HEK293 (cell line): ENCODE measurements at regions not wholly inside any gene's neighbourhood (a gene's known extent, or its start where the extent isn't known, plus 50 kb on each side); places are given as distances from the start of the nearest gene placed in this dataset.

Source experiments
- KLF1 ChIP-seq: fragments of 450-650 bp; formaldehyde crosslinking; IDR thresholded peaks from 2 replicates; pipeline ENCODE4 v1.5.1; 2016; ENCODE audit warnings: missing biosample characterization, missing genetic modification characterization
- MYNN ChIP-seq: fragments of 450-650 bp; formaldehyde crosslinking; IDR thresholded peaks from 2 replicates; pipeline ENCODE4 v1.5.1; 2016; ENCODE audit warnings: missing biosample characterization, missing genetic modification characterization, borderline replicate concordance
- ZBTB1 ChIP-seq: fragments of 450-650 bp; formaldehyde crosslinking; IDR thresholded peaks from 2 replicates; pipeline ENCODE4 v1.5.1; 2016; ENCODE audit warnings: missing biosample characterization, missing genetic modification characterization
- ZBTB7A ChIP-seq: fragments of 450-650 bp; formaldehyde crosslinking; IDR thresholded peaks from 2 replicates; pipeline ENCODE4 v1.5.1; 2016; ENCODE audit warnings: low read depth, missing biosample characterization, missing genetic modification characterization
- ZBTB8A ChIP-seq: fragments of 450-650 bp; formaldehyde crosslinking; IDR thresholded peaks from 2 replicates; pipeline ENCODE4 v1.5.1; 2016; ENCODE audit warnings: missing biosample characterization, missing genetic modification characterization
- ZNF639 ChIP-seq: fragments of 450-650 bp; formaldehyde crosslinking; IDR thresholded peaks from 2 replicates; pipeline ENCODE4 v1.5.1; 2016; ENCODE audit warnings: missing biosample characterization, missing genetic modification characterization
- ZNF660 ChIP-seq: fragments of 450-650 bp; IDR thresholded peaks from 2 replicates; pipeline ENCODE4 v1.5.1; 2018; ENCODE audit warnings: missing biosample characterization, mild to moderate bottlenecking, missing genetic modification characterization
- ZNF707 ChIP-seq: fragments of 450-650 bp; formaldehyde crosslinking; IDR thresholded peaks from 2 replicates; pipeline ENCODE4 v1.5.1; 2016; ENCODE audit warnings: missing biosample characterization, missing genetic modification characterization
- ZNF792 ChIP-seq: fragments of 450-650 bp; formaldehyde crosslinking; IDR thresholded peaks from 2 replicates; pipeline ENCODE4 v1.5.1; 2016; ENCODE audit warnings: missing biosample characterization, missing genetic modification characterization
- TF ChIP-seq, protein P1 (sequence below): fragments of 450-650 bp; formaldehyde crosslinking; IDR thresholded peaks from 2 replicates; pipeline ENCODE4 v1.5.1; 2016; ENCODE audit warnings: missing biosample characterization, missing genetic modification characterization
- TF ChIP-seq, protein P2 (sequence below): fragments of 450-650 bp; formaldehyde crosslinking; IDR thresholded peaks from 2 replicates; pipeline ENCODE4 v1.5.1; 2016; ENCODE audit warnings: missing biosample characterization, missing genetic modification characterization, low read depth
- TF ChIP-seq, protein P3 (sequence below): fragments of 450-650 bp; formaldehyde crosslinking; IDR thresholded peaks from 2 replicates; pipeline ENCODE4 v1.5.1; 2016; ENCODE audit warnings: missing biosample characterization, missing genetic modification characterization

DNA sequence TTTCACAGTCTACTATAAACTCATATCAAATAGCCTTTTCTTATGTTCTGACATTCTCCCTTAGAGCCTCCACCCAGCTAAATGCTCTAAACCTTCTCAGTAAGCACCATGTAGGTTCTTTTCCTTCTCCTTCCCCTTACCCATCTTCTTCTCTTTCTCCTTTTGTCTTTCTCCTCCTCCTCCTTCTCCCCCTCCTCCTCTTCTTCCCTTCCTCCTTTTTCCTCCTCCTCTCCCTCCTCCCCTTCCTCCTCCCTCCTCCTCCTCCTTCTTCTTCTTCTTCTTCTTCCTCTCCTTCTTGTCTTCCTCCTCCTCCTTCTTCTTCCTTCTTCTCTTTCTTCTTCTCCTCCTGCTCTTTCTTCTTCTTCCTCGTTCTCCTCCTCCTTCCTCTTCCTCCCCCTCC, 85.2 kb upstream of the KCNAB1 start:
- TF ChIP-seq, protein P1, sequence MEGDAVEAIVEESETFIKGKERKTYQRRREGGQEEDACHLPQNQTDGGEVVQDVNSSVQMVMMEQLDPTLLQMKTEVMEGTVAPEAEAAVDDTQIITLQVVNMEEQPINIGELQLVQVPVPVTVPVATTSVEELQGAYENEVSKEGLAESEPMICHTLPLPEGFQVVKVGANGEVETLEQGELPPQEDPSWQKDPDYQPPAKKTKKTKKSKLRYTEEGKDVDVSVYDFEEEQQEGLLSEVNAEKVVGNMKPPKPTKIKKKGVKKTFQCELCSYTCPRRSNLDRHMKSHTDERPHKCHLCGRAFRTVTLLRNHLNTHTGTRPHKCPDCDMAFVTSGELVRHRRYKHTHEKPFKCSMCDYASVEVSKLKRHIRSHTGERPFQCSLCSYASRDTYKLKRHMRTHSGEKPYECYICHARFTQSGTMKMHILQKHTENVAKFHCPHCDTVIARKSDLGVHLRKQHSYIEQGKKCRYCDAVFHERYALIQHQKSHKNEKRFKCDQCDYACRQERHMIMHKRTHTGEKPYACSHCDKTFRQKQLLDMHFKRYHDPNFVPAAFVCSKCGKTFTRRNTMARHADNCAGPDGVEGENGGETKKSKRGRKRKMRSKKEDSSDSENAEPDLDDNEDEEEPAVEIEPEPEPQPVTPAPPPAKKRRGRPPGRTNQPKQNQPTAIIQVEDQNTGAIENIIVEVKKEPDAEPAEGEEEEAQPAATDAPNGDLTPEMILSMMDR (tag by site-specific recombination): no peak
- no peak for TF ChIP-seq ZNF639 (tag by site-specific recombination)
- no peak for TF ChIP-seq ZBTB7A (tag by site-specific recombination)
- TF ChIP-seq, protein P2, sequence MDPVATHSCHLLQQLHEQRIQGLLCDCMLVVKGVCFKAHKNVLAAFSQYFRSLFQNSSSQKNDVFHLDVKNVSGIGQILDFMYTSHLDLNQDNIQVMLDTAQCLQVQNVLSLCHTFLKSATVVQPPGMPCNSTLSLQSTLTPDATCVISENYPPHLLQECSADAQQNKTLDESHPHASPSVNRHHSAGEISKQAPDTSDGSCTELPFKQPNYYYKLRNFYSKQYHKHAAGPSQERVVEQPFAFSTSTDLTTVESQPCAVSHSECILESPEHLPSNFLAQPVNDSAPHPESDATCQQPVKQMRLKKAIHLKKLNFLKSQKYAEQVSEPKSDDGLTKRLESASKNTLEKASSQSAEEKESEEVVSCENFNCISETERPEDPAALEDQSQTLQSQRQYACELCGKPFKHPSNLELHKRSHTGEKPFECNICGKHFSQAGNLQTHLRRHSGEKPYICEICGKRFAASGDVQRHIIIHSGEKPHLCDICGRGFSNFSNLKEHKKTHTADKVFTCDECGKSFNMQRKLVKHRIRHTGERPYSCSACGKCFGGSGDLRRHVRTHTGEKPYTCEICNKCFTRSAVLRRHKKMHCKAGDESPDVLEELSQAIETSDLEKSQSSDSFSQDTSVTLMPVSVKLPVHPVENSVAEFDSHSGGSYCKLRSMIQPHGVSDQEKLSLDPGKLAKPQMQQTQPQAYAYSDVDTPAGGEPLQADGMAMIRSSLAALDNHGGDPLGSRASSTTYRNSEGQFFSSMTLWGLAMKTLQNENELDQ (tag by site-specific recombination): no peak
- TF ChIP-seq MYNN (tag by site-specific recombination): no peak
- TF ChIP-seq ZNF792 (tag by site-specific recombination): no peak
- TF ChIP-seq KLF1: no peak
- TF ChIP-seq ZNF660 (tag by site-specific recombination): no peak
- TF ChIP-seq, protein P3, sequence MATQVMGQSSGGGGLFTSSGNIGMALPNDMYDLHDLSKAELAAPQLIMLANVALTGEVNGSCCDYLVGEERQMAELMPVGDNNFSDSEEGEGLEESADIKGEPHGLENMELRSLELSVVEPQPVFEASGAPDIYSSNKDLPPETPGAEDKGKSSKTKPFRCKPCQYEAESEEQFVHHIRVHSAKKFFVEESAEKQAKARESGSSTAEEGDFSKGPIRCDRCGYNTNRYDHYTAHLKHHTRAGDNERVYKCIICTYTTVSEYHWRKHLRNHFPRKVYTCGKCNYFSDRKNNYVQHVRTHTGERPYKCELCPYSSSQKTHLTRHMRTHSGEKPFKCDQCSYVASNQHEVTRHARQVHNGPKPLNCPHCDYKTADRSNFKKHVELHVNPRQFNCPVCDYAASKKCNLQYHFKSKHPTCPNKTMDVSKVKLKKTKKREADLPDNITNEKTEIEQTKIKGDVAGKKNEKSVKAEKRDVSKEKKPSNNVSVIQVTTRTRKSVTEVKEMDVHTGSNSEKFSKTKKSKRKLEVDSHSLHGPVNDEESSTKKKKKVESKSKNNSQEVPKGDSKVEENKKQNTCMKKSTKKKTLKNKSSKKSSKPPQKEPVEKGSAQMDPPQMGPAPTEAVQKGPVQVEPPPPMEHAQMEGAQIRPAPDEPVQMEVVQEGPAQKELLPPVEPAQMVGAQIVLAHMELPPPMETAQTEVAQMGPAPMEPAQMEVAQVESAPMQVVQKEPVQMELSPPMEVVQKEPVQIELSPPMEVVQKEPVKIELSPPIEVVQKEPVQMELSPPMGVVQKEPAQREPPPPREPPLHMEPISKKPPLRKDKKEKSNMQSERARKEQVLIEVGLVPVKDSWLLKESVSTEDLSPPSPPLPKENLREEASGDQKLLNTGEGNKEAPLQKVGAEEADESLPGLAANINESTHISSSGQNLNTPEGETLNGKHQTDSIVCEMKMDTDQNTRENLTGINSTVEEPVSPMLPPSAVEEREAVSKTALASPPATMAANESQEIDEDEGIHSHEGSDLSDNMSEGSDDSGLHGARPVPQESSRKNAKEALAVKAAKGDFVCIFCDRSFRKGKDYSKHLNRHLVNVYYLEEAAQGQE (tag by site-specific recombination): no peak
- TF ChIP-seq ZBTB1: no peak
- no peak for TF ChIP-seq ZNF707 (tag by site-specific recombination)
- TF ChIP-seq ZBTB8A: no peak
